HL-60 (cell line): ENCODE measurements at regions not wholly inside any gene's neighbourhood (a gene's known extent, or its start where the extent isn't known, plus 50 kb on each side); places are given as distances from the start of the nearest gene placed in this dataset.

Experiments
- DNase-seq, 2 experiments: peaks; one replicate each; pipeline ENCODE4 v3.0.0-alpha.2; 2010 to 2020; ENCODE audit warnings: low read depth in 1 of 2, low spot score in 1 of 2
- H3K27ac ChIP-seq: fragments of 250-450 bp; sonication (Bioruptor Pico); replicated peaks from 2 replicates; pipeline ENCODE4 v1.5.1; 2020; ENCODE audit warnings: mild to moderate bottlenecking, moderate library complexity
- H3K27me3 ChIP-seq: fragments of 250-450 bp; sonication (Bioruptor Pico); 2 replicates; pipeline ENCODE4 v1.5.1; 2021; ENCODE audit warnings: mild to moderate bottlenecking, moderate library complexity; ENCODE audit not compliant: insufficient read depth, poor library complexity, severe bottlenecking
- H3K4me3 ChIP-seq: replicated peaks from 2 replicates; pipeline ENCODE4 v1.5.1; 2011; ENCODE audit warnings: mild to moderate bottlenecking, control low read depth, low read length; ENCODE audit not compliant: insufficient read depth
- GABPA ChIP-seq: IDR thresholded peaks from 2 replicates; pipeline ENCODE4 v1.6.1; 2012; ENCODE audit warnings: low read depth
- POLR2AphosphoS5 ChIP-seq: IDR thresholded peaks from 2 replicates; pipeline ENCODE4 v1.6.1; 2012; ENCODE audit warnings: low read depth
- SPI1 ChIP-seq: IDR thresholded peaks from 2 replicates; pipeline ENCODE4 v1.6.1; 2012; ENCODE audit warnings: low read depth, mild to moderate bottlenecking, borderline replicate concordance
- TF ChIP-seq, protein P1 (sequence below): IDR thresholded peaks from one replicate; pipeline ENCODE4 v1.5.1; 2011; ENCODE audit warnings: low read length, control low read depth, inconsistent platforms; ENCODE audit not compliant: insufficient read depth
- TF ChIP-seq, protein P2 (sequence below): IDR thresholded peaks from 2 replicates; pipeline ENCODE4 v1.6.1; 2012; ENCODE audit warnings: low read depth; ENCODE audit not compliant: insufficient replicate concordance

DNA sequence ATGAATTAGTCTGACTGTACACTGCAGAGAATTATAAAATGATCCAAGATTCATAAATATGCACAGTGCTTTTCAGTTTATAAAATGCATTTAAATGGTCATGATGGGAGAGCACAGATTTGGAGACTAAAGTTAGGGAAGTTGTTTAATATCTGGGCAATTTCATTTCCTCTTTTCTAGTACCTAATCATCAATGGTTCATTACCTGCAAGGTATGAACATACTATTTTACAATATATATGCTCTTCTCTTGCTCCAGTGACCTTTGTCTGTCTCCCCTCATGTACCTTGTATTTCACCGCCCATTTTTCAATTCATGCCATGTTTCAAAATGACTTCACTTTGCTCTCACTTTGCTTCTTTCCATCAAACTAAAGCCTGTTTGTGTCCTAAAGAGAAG, 114.5 kb downstream of the SUCNR1 start:
- no peak for DNase-seq
- TF ChIP-seq SPI1, result peak; percentile 24; the same call in 1 of the 2 replicates
- TF ChIP-seq, protein P1, sequence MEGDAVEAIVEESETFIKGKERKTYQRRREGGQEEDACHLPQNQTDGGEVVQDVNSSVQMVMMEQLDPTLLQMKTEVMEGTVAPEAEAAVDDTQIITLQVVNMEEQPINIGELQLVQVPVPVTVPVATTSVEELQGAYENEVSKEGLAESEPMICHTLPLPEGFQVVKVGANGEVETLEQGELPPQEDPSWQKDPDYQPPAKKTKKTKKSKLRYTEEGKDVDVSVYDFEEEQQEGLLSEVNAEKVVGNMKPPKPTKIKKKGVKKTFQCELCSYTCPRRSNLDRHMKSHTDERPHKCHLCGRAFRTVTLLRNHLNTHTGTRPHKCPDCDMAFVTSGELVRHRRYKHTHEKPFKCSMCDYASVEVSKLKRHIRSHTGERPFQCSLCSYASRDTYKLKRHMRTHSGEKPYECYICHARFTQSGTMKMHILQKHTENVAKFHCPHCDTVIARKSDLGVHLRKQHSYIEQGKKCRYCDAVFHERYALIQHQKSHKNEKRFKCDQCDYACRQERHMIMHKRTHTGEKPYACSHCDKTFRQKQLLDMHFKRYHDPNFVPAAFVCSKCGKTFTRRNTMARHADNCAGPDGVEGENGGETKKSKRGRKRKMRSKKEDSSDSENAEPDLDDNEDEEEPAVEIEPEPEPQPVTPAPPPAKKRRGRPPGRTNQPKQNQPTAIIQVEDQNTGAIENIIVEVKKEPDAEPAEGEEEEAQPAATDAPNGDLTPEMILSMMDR, result no peak
- no peak overlapping the region for H3K27ac ChIP-seq

DNA sequence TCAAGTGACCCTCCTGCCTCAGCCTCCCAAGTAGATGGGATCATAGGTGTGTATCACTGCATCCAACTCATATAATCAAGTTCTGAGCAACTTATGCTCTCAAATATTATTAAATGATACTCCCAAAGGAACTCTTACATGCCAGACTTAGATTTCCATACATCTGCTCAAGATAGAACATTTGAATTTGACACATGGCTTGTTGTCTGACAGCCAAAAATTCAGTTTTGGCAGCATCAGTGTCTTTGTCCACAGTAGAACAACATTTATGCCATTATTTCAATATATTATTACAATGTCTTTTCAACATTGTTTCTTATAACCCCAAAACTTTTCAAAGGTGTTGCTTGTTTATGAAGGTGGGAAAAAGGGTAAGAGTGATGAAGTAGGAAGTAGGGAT, 116.2 kb downstream of the SUCNR1 start:
- H3K4me3 ChIP-seq, result no peak overlapping the region
- H3K27me3 ChIP-seq, result no peaks in the 10 kb centered on the region
- TF ChIP-seq, protein P2, sequence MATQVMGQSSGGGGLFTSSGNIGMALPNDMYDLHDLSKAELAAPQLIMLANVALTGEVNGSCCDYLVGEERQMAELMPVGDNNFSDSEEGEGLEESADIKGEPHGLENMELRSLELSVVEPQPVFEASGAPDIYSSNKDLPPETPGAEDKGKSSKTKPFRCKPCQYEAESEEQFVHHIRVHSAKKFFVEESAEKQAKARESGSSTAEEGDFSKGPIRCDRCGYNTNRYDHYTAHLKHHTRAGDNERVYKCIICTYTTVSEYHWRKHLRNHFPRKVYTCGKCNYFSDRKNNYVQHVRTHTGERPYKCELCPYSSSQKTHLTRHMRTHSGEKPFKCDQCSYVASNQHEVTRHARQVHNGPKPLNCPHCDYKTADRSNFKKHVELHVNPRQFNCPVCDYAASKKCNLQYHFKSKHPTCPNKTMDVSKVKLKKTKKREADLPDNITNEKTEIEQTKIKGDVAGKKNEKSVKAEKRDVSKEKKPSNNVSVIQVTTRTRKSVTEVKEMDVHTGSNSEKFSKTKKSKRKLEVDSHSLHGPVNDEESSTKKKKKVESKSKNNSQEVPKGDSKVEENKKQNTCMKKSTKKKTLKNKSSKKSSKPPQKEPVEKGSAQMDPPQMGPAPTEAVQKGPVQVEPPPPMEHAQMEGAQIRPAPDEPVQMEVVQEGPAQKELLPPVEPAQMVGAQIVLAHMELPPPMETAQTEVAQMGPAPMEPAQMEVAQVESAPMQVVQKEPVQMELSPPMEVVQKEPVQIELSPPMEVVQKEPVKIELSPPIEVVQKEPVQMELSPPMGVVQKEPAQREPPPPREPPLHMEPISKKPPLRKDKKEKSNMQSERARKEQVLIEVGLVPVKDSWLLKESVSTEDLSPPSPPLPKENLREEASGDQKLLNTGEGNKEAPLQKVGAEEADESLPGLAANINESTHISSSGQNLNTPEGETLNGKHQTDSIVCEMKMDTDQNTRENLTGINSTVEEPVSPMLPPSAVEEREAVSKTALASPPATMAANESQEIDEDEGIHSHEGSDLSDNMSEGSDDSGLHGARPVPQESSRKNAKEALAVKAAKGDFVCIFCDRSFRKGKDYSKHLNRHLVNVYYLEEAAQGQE, result no peak
- TF ChIP-seq, protein P1, result no peak
- TF ChIP-seq SPI1 (no peak), GABPA (no peak), POLR2AphosphoS5 (no peak)
- no peak for DNase-seq
- H3K27ac ChIP-seq, result no peak overlapping the region

More for the DNA sequence above, 114.5 kb downstream of the SUCNR1 start:
- Histone ChIP-seq H3K27me3 (no peaks in the 10 kb centered on the region), H3K4me3 (no peak overlapping the region)

DNA sequence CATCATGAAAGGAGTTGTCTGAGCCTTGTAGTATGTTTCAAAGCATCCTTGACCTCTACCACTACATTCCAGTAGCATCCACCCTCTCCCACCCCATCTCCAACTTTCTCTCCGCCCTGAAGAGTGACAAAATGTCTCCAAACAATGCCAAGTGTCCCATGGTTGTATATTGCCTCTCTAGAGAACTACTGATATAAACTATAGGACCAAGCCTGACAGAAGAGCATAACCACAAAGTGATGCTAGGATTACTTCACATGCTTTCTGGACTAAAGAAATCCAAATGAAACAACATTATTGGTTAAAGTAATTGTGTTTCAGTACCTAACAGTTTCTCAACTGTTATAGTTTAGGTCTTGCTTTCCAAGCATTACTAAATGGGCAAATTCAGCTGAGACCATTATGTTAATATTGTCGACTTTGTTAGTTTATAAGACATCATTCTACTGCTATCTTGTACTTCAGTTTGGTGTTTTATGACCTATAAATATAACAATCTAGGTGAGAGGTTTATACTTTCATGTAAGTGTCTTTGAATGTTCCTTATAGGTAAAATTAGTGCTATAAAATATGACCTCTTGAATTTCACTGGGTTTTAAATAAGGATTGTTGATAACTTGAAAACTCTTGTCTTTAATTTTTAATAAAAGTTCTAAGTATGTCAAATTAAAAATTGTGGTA, 117.4 kb downstream of the SUCNR1 start:
- Histone ChIP-seq H3K27ac (no peak overlapping the region), H3K4me3 (no peak overlapping the region), H3K27me3 (no peaks in the 10 kb centered on the region)
- no peak for TF ChIP-seq SPI1
- TF ChIP-seq, protein P2, result no peak
- TF ChIP-seq GABPA, result no peak
- TF ChIP-seq POLR2AphosphoS5, result no peak
- TF ChIP-seq, protein P1, result no peak
- DNase-seq, result no peak
